Duodenal mucosa (tissue), 2 donors: ENCODE measurements at regions not wholly inside any gene's neighbourhood (a gene's known extent, or its start where the extent isn't known, plus 50 kb on each side); places are given as distances from the start of the nearest gene placed in this dataset.

ENCODE experiments used
- H3K27ac ChIP-seq: one replicate; pipeline ENCODE4 v1.7.0; 2013; ENCODE audit warnings: low read depth, low read length
- H3K27me3 ChIP-seq, 2 donors: one replicate each; pipeline ENCODE4 v1.7.0; 2013; ENCODE audit warnings: low read length in 2 of 2, control low read depth in 1 of 2; ENCODE audit not compliant: insufficient read depth in 2 of 2, control insufficient read depth in 1 of 2
- H3K36me3 ChIP-seq, 2 donors: one replicate each; pipeline ENCODE4 v1.7.0; 2013; ENCODE audit warnings: low read length in 2 of 2, control low read depth in 1 of 2; ENCODE audit not compliant: insufficient read depth in 2 of 2, control insufficient read depth in 1 of 2
- H3K4me1 ChIP-seq, 2 donors: one replicate each; pipeline ENCODE4 v1.7.0; 2013; ENCODE audit warnings: low read length in 2 of 2, control low read depth in 1 of 2; ENCODE audit not compliant: insufficient read depth in 2 of 2, control insufficient read depth in 1 of 2
- H3K4me3 ChIP-seq, 2 donors: one replicate each; pipeline ENCODE4 v1.7.0; 2013; ENCODE audit warnings: low read length in 2 of 2, low read depth in 1 of 2
- H3K9ac ChIP-seq, 2 donors: one replicate each; pipeline ENCODE4 v1.7.0; 2013; ENCODE audit warnings: low read length in 2 of 2, low read depth in 1 of 2
- H3K9me3 ChIP-seq, 2 donors: one replicate each; pipeline ENCODE4 v1.7.0; 2013; ENCODE audit warnings: low read length in 2 of 2, control low read depth in 1 of 2; ENCODE audit not compliant: control insufficient read depth in 1 of 2

DNA sequence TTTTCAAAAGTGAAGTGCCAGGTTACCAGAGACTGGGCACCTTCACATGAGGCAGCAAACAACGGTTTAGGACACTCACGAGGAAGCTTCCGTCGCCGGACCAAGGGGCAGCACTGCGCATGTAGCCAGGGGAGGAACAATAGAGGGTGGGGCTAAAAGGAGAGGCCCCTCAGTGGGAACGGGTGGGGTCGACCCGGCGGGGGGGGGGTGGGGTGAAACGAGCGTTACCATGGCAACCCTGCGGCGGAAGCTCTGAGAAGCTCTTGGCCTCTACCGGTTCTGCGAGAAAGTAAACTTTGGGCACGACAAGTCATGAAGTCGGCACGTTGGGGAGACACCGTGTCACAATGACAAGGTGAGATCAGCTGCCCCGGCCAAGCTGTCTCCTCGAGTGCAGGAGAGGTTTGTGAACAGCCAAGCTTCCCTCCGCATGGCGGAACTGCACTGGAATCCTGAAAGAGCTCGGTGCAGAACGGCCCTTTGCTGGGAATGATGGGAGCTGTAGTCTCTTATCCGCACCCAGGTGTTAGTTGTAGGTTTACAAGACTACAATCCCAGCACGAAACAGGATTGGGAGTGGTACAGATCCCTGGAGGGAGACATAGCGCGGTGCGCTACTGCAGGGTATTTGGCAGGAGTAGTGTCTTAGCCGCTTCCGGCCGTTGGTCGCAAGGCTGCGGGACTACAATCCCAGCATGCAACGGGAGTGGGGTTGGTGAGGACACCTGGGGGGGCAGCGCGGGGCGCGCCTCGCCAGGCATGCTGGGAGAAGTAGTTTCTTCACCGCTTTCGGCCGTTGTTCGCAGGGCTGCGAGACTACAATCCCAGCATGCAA, 72.8 kb upstream of the ZNF722 start:
- H3K27ac ChIP-seq = peak overlapping the region; percentile 62
- H3K9ac ChIP-seq = peak overlapping the region; percentile 33 to 41
- H3K27me3 ChIP-seq = no peaks in the 10 kb centered on the region
- H3K4me3 ChIP-seq = peak overlapping the region; percentile 75 to 81
- H3K36me3 ChIP-seq = no peaks in the 10 kb centered on the region
- H3K9me3 ChIP-seq = peaks cover 3 to 17% of the 10 kb centered on the region in 2 donors
- H3K4me1 ChIP-seq = peaks cover 0 to 4% of the 10 kb centered on the region in 2 donors

GRCh38 chr7:63927261-63927660, 71.4 kb upstream of the ZNF722 start:
- H3K27ac ChIP-seq = no peak overlapping the region
- no peak overlapping the region for H3K9ac ChIP-seq
- H3K4me3 ChIP-seq = peak overlapping the region; percentile 75 to 81

GRCh38 chr7:63931057-63931600, 67.5 kb upstream of the ZNF722 start:
- Histone ChIP-seq H3K36me3 (no peaks in the 10 kb centered on the region), H3K9ac (no peak overlapping the region), H3K27ac (no peak overlapping the region), H3K4me3 (no peak overlapping the region), H3K27me3 (no peaks in the 10 kb centered on the region), H3K4me1 (peaks cover 0 to 4% of the 10 kb centered on the region in 2 donors), H3K9me3 (peaks cover 9% of the 10 kb centered on the region in 2 donors)

More at GRCh38 chr7:63927261-63927660, 71.4 kb upstream of the ZNF722 start:
- peaks cover 9% of the 10 kb centered on the region in 2 donors for H3K9me3 ChIP-seq
- H3K36me3 ChIP-seq = no peaks in the 10 kb centered on the region
- H3K4me1 ChIP-seq = peaks cover 0 to 4% of the 10 kb centered on the region in 2 donors
- H3K27me3 ChIP-seq = no peaks in the 10 kb centered on the region

DNA sequence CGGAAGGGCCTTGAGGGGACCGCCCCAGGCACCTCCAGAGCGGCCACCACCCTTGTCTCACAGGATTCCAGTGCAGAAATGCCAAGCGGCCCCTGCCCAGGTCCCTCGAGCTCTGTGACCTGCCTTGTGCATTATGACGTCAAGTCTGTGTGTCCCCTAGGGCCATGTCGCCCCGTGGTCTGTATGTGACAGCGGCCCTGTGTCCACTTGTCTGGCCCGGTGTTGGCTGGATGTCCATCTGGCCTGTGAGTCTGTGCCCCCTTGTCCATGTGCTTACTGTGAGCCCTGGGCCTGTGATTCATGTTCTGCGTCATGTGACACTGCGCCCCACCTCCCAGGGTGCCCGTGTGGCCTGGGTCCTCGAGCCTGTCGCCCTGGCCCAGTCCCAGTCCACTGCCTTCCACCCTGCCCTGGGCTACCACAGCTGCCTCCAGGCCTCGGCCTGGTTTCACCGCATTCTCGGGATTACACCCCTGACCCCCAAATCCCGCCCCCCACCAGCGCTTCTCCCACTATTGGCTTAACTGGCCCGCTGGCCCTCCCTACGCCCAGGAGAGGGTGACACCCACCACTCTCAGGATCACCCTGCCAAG, 66.6 kb upstream of the ZNF722 start:
- H3K4me1 ChIP-seq = peaks cover 0 to 2% of the 10 kb centered on the region in 2 donors
- no peak overlapping the region for H3K9ac ChIP-seq
- H3K9me3 ChIP-seq = peaks cover 9% of the 10 kb centered on the region in 2 donors
- H3K27ac ChIP-seq = no peak overlapping the region
- H3K27me3 ChIP-seq = no peaks in the 10 kb centered on the region
- H3K4me3 ChIP-seq = no peak overlapping the region
- no peaks in the 10 kb centered on the region for H3K36me3 ChIP-seq
